Suprapubic skin (tissue), 3 donors: ENCODE measurements at regions not wholly inside any gene's neighbourhood (a gene's known extent, or its start where the extent isn't known, plus 50 kb on each side); places are given as distances from the start of the nearest gene placed in this dataset.

Source experiments
- CTCF ChIP-seq, 2 donors: fragments of 200-600 bp in 1 of 2; fragments of 450-650 bp in 1 of 2; sonication (generic) in 1 of 2; IDR thresholded peaks; one replicate each; pipeline ENCODE4 v1.5.1; 2016 to 2019; ENCODE audit warnings: antibody characterized with exemption in 2 of 2, mild to moderate bottlenecking in 1 of 2, moderate library complexity in 1 of 2
- EP300 ChIP-seq: sonication (generic); formaldehyde crosslinking; IDR thresholded peaks from one replicate; pipeline ENCODE4 v1.6.1; 2017; ENCODE audit warnings: antibody characterized with exemption
- POLR2A ChIP-seq, 2 donors: fragments of 450-650 bp; IDR thresholded peaks; one replicate each; pipeline ENCODE4 v1.6.1; 2017; ENCODE audit warnings: antibody characterized with exemption in 2 of 2, mild to moderate bottlenecking in 2 of 2, moderate library complexity in 2 of 2

- no peak for TF ChIP-seq POLR2A (IDR thresholded peaks at IDR 0.05)
- TF ChIP-seq CTCF (IDR thresholded peaks at IDR 0.05) = no peak
- TF ChIP-seq EP300 = no peak
Measured at GRCh38 chr12:39074063-39074462, 168.7 kb upstream of the CPNE8 start.
